ENCODE measurements at regions not wholly inside any gene's neighbourhood (a gene's known extent, or its start where the extent isn't known, plus 50 kb on each side); places are given as distances from the start of the nearest gene placed in this dataset.

- no peak for TF ChIP-seq BHLHE40 (IDR thresholded peaks at IDR 0.05; ENCODE audit: borderline replicate concordance in 1 of 2, low read depth in 2 of 2, low read length in 1 of 2)
- TF ChIP-seq, protein P1, sequence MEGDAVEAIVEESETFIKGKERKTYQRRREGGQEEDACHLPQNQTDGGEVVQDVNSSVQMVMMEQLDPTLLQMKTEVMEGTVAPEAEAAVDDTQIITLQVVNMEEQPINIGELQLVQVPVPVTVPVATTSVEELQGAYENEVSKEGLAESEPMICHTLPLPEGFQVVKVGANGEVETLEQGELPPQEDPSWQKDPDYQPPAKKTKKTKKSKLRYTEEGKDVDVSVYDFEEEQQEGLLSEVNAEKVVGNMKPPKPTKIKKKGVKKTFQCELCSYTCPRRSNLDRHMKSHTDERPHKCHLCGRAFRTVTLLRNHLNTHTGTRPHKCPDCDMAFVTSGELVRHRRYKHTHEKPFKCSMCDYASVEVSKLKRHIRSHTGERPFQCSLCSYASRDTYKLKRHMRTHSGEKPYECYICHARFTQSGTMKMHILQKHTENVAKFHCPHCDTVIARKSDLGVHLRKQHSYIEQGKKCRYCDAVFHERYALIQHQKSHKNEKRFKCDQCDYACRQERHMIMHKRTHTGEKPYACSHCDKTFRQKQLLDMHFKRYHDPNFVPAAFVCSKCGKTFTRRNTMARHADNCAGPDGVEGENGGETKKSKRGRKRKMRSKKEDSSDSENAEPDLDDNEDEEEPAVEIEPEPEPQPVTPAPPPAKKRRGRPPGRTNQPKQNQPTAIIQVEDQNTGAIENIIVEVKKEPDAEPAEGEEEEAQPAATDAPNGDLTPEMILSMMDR (IDR thresholded peaks at IDR 0.05 in 2 of 3, conservative IDR thresholded peaks at IDR 0.05 in 1 of 3; ENCODE audit: control insufficient read depth in 2 of 3, extremely low read depth in 1 of 3, insufficient read depth in 1 of 3, low read depth in 3 of 3, low read length in 3 of 3): no peak
Observed at GRCh38 chr7:110281362-110281761, 809.6 kb upstream of the LRRN3 start.
